ENCODE measurements at regions not wholly inside any gene's neighbourhood (a gene's known extent, or its start where the extent isn't known, plus 50 kb on each side); places are given as distances from the start of the nearest gene placed in this dataset.

- TF ChIP-seq CTCF (IDR thresholded peaks at IDR 0.05) (no peak), POLR2A (IDR thresholded peaks at IDR 0.05) (no peak)
Measured at GRCh38 chr2:22079583-22079982, 955.8 kb downstream of the TDRD15 start.

All from testis (tissue), 2 donors.